CD4-positive, alpha-beta T cell treated with Interleukin-15 for 1 hour (primary cell): ENCODE measurements at regions not wholly inside any gene's neighbourhood (a gene's known extent, or its start where the extent isn't known, plus 50 kb on each side); places are given as distances from the start of the nearest gene placed in this dataset.
"Not testable (repeated sequence)": the region's sequence is repeated elsewhere in the genome, so short reads cannot be mapped to it uniquely, and the experiment has no call there.

Experiments
- DNase-seq: peaks from one replicate; pipeline ENCODE4 v3.0.0-alpha.2; 2020

- DNase-seq, result no peak
Observed at GRCh38 chr12:91781114-91781513, 364.5 kb downstream of the BTG1 start.

GRCh38 chr12:91778938-91779400, 366.7 kb downstream of the BTG1 start:
- DNase-seq, result peak; percentile 57

GRCh38 chr12:91778091-91778832, 367.4 kb downstream of the BTG1 start:
- no peak for DNase-seq

- no peak for DNase-seq
Observed at GRCh38 chr12:91777268-91777992, 368.2 kb downstream of the BTG1 start.

GRCh38 chr12:91774434-91774921, 371.2 kb downstream of the BTG1 start:
- DNase-seq, result no peak

DNA sequence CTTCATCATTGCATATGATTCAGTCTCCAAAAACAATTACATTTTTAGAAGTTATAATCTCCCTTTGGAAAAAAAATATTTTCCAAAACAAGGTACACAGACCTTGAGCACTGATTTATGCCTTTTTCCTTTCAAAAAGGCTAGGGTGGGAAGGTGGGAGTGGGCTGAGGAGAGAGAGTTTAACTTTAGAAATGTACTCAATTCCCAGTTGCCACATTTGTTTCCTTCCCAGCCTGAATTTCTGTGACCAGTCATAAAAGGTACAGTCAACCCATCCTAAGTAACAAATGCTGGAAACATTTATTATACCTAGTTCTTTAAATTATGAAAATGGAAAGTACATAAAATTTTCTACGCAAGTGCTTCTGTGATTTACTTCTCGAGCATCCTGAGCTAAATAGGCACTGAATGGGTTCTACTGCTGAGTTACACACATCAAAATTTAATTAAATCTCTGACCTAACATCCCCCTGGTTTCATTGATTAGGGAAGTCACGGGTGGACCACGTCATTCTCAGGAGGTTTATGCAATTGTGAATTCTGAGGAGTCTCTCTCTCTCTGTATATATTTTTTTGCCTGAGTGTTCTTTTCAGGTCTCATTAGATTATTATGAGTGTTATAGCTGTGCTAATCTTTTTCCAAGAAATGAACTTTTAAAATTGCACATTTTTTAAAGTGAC, 371.8 kb downstream of the BTG1 start:
- DNase-seq, result no peak

DNA sequence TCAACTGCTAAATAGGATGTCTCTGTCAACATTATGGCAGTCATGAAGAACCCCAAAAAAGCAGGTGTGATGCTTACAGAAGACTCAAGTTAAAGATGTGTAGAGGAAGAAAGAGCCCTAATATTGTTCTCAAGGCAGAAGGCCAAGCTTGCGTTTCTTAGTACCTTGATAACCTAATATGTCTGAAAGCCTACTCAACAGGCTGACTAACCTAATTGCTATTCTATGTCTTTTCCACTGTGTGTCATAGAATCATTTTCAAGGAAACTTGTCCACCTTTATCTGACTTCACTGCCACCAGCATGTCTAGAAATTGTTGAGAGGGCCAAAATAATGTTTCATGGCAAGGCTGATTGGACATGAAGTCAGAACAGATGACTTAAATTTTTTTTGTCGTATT, 373.2 kb downstream of the BTG1 start:
- DNase-seq, result no peak

DNA sequence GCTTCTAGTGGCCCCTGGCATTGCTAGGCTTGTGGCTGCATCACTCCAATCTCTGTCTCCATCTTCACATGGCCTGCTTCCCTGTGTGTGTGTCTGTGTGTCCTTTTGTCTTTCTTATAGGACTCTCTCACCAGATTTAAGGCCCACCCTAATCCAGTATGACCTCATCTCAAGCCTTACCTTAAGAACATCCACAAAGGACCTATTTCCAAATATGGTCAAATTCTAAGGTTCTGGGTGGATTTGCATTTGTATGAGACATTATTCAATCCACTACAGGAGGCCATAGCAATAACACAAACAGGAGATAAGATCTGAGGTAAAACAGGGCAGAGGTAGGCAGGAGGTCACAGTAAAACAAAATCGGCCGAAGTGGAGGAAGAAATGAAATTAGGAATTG, 375.9 kb downstream of the BTG1 start:
- DNase-seq, result no peak

GRCh38 chr12:91767237-91767636, 378.4 kb downstream of the BTG1 start:
- no peak for DNase-seq

GRCh38 chr12:91766454-91766853, 379.2 kb downstream of the BTG1 start:
- no peak for DNase-seq

- DNase-seq, result no peak
Observed at GRCh38 chr12:91763654-91764370, 381.8 kb downstream of the BTG1 start.

- DNase-seq, result no peak
Observed at GRCh38 chr12:91753649-91754048, 392.0 kb downstream of the BTG1 start.

GRCh38 chr12:91746976-91747375, 398.7 kb downstream of the BTG1 start:
- DNase-seq, result no peak

DNA sequence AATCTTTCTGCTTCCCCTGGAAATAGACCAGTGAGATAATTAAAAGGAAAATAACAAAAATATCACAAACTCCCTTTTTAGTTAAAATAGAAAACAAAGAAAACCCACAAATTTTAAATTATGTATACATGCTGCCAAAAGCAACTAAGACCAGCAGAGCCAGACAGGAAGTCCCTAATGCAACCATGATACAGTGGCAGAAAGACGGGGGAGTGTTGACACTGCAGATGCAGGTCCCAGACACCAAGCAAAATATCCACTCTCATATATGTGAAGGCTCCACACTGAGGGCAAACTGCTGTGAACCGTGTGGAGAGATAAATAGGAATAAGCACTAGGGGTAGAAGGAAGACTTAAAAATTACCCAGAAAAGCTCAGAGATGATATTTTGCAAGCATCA, 401.0 kb downstream of the BTG1 start:
- no peak for DNase-seq

- no peak for DNase-seq
Observed at GRCh38 chr12:91743704-91744321, 401.8 kb downstream of the BTG1 start.

DNA sequence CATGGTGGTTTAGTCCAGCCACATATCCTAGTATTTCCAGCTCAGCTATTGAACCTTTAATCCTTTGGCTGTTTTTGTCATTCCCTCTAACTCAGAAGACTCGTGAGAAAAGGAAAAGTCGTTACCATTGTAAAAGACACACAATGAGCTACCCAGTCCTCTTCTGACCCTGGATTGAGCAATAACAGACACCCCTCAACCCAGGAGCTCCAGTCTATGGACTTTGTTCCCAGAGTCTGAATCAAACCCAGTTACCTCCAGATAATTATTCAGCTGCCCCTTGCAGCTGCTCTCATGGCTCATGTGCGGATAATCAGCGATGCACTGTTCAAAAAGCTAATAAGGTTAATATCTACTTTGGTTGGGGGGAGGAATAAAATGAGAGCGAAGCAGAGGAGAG, 402.4 kb downstream of the BTG1 start:
- DNase-seq, result no peak

DNA sequence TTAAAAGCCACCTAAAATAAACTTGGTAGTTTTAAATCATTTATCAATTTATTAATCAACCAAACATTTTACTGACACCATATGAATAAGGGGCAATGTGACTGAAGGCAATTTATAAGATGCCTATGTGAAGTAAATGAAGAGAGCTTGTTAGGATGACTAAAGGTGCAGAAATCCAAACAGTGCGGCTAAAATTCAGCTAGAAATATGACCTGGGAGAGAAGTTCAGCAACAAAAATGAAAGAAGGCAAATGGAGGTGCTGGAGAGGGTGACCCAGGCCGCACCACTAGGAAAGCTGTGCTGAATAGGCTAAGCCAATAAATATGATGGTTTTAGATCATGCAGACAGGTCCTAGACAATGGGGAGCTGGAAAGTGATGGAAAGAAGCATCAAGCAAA, 403.7 kb downstream of the BTG1 start:
- no peak for DNase-seq

- DNase-seq, result not testable (repeated sequence)
Observed at GRCh38 chr12:91733846-91734245, 411.8 kb downstream of the BTG1 start.

GRCh38 chr12:91732086-91732485, 413.6 kb downstream of the BTG1 start:
- no peak for DNase-seq

DNA sequence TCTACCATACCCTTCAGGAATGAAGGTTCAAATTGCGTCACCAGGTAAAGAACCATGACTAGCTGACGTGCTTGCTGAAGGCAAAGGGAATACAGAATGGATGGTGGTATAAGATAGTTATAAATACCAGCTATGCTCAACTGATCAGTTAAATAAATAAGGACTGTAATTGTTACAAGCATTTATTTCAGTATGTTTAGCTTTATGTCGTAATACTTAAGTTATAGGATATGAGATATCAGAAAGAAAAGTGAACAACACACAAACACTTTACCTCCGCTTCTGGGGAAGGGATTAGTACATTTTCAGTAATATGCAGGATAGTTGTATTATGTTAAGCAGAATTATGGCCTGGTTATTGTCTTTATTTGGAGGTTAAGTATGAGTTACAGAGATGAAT, 416.1 kb downstream of the BTG1 start:
- DNase-seq, result no peak

- no peak for DNase-seq
Observed at GRCh38 chr12:91723191-91723590, 422.5 kb downstream of the BTG1 start.

DNA sequence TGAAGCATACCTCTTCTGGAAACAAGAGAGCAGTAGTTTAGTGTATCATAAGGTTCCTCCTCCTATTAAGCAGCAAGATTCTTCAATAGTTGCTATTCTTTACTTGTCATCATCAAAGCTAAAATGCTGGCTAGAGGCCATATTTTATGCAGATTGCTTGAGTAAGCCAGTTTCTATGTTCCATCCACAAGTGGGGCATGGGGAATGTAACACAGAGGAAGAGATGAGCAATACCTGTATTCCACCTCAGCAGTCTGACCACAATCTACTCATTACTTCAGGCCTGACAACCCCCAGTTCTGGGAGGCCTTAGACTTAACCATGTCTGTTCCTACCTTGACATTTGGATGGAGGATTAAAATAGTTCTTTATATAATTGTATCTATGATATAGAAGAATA, 423.6 kb downstream of the BTG1 start:
- DNase-seq, result no peak

DNA sequence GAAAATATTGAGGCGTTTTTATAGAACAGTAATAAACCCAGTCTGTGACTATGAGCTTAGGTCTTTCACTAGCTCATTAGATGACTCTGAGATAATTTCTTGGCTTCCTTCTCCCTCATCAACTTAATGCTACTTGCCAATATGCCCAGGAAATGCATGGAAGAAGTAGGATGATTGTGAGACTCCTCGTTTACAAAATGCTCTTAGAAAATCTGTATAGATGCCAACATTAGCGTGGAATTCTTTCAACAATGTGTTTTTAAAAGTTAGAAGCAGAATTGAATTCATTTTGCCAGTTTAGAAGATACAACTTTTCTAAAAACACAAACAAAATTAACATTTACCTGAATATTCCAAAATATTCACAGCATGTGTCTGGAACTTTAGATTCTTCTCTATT, 424.6 kb downstream of the BTG1 start:
- no peak for DNase-seq
